HG02642 (cell line): ENCODE measurements at regions not wholly inside any gene's neighbourhood (a gene's known extent, or its start where the extent isn't known, plus 50 kb on each side); places are given as distances from the start of the nearest gene placed in this dataset.
"Not testable (repeated sequence)": the region's sequence is repeated elsewhere in the genome, so short reads cannot be mapped to it uniquely, and the experiment has no call there.

Experiments
- ATAC-seq: cut with Tn5 transposase; IDR thresholded peaks from one replicate; pipeline ENCODE4 v1.9.1; 2021; ENCODE audit warnings: mild to moderate bottlenecking; ENCODE audit not compliant: unreplicated experiment, poor library complexity

- no peak for ATAC-seq
These were observed 482.0 kb upstream of the SALL3 start for GRCh38 chr18:78497641-78498040.

- no peak for ATAC-seq
These were observed 480.0 kb upstream of the SALL3 start for GRCh38 chr18:78499586-78499985.

- no peak for ATAC-seq
These were observed 478.4 kb upstream of the SALL3 start for GRCh38 chr18:78501251-78501650.

DNA sequence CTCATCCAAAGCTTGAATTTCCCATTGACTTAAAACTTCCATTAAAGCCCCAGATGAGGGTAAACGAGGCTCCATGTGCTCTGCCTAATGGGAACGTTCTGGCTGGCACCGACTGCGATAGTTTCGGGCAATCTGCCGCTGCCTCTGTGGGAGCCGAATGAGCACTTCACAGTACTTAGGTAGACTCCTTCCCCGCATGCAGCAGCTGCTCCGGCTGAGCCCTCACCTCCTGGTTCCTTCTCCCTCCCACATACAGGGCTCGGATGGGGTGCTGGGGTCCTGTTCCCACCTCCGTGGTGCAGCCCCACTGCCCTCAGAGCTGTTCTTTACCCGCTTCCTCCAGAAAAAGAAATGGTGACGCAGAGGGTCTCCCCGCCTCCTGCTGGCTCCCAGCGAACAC is 476.5 kb upstream of the SALL3 start:
- no peak for ATAC-seq

DNA sequence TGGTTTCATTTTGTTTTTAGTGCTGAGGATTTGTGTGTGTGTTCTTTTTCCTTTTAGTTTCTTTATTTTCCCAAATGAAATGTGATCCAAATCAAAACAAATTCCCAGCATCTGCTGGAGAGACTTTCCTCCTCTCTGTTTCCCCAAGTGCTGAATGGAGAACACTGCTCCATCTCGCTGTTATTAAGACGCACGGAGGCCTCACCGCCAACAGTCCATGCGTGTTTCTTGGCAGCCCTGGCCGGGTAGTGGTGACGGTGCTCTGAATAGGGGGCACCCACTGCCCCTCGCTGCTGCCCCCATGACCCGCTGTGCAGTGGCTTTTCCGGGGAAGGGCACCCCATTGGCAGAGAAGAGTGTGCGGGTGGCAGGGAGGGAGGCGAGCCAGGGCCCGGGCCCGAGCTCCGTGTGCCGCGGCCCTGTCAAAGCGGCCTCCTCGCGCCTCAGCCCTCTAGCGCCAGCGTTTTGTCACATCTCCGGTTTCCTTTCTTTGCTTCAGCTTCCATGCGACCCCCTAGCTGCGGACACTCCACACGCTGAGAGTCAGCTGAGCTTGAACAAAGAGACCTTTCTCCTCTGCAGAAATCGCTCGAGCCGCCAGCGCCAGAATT is 473.7 kb upstream of the SALL3 start:
- ATAC-seq = no peak

DNA sequence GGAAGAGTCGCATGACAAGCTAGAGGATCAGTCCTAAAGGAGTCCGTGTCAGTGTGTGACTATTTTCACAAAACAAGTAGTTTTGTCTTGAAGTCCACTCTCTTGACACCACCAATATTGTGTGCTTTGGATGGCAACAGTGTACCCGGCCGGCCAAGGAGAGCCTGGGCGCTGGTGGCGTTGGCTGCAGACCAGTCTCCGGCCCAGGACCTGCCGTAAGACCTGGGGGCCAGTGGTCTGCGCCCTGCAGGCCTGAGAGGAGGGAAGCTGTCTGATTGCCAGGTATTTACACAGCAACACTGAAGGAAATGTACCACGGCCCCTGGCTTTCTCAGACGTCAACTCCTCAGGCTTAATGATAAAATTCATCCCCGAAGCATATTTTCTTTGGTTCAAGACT is 472.4 kb upstream of the SALL3 start:
- ATAC-seq = no peak

DNA sequence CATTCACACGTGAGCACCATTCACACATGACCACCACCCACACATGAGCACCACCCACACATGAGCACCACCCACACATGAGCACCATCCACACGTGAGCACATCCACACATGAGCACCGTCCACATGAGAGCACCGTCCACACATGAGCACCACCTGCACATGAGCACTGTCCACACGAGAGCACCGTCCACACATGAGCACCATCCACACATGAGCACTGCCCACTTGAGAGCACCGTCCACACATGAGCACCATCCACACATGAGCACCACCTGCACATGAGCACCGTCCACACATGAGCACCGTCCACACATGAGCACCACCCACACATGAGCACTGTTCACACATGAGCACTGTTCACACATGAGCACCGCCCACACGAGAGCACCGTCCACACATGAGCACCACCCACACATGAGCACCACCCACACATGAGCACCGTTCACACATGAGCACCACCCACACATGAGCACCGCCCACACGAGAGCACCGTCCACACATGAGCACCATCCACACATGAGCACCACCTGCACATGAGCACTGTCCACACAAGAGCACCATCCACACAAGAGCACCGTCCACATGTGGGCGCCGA is 471.3 kb upstream of the SALL3 start:
- ATAC-seq = not testable (repeated sequence)

DNA sequence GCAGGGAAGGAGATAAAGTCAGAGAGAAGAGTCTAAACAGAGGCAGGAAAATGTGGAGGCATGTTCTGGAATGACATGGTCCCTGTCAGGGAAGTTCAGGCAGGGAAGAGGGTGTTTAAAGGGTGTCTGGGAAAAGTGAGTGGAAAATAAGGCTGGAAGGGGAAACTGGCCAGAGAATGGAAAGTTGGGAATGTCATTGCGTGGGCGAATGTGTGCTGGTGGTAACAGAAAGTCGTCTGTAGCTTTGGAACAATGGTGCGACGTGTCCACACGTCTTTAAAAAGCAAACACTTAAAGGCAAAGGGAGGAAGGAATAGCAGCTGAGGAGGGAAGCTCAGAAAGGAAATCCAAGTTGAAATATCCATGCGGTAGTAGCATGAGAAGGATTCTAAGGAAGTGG is 469.5 kb upstream of the SALL3 start:
- no peak for ATAC-seq

DNA sequence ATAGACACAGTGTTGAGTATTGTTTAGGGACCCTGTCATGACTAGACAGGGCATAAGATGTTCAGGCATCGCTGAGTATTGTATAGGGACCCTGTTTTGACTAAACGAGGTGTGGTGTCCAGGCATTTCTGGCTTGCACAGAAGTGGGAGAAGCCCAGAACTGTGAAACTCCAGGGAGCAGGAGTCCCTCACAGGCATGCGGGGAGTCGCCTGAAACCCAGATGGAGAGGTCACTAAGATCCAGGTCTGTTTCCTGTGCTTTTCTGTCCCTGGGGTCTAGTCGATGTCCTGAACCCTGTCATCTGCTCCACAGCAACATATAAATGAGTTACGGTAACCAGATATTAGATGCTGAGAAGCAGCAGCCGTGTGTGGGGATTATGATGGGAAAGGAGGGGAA is 469.0 kb upstream of the SALL3 start:
- ATAC-seq = no peak

GRCh38 chr18:78511666-78512601 is 467.7 kb upstream of the SALL3 start:
- ATAC-seq = no peak

- no peak for ATAC-seq
These were observed 464.5 kb upstream of the SALL3 start for GRCh38 chr18:78514910-78515670.

DNA sequence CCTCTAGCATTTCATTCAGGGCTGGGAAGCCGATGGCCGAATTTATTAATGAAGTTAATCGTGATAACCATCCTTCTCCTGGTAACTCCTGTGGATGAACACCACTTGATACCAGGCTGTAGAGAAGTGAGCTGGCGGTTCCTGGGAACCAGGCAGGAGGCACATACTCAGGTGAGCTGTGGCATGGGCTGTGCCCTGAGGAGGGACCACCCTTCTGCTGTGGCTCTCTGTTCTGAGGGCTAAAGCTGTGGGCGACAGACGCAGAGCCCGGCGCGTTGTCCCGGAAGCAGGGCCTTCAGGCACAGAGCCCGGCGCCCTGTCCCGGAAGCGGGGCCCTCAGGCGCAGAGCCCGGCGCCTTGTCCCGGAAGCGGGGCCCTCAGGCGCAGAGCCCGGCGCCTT is 462.3 kb upstream of the SALL3 start:
- no peak for ATAC-seq

GRCh38 chr18:78517973-78518372 is 461.6 kb upstream of the SALL3 start:
- ATAC-seq = no peak

- ATAC-seq = no peak
These were observed 460.8 kb upstream of the SALL3 start for GRCh38 chr18:78518805-78519204.

DNA sequence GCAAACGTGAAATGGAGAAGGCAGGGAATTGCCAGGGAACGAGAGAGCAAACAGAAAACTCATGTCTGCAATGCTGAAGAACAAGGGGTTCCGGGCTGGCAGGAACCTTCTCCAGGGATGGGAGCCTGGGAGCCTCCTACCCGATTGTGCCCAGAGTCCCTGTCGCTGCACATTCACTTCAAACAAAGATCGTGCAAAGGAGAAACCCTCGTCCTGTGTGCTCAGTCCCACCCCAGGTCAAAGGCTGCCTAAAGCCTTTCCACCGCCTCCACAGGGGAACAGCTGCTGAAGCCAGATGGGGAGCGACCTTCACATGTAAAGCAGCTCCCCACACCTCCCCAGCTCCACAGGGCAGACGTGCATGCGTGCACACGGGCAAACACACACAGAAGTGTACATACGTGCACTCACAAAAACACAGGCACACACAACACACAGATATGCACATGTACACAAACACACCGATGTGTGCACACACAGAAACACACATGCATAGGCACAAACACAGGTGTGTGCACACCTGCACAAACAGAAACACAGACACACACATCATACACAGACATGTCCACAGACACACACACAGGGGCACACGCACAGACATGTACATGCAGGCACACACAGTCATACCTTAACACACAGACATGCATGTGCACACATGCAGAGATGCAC is 460.1 kb upstream of the SALL3 start:
- no peak for ATAC-seq

GRCh38 chr18:78521136-78521535 is 458.5 kb upstream of the SALL3 start:
- no peak for ATAC-seq

- no peak for ATAC-seq
These were observed 457.9 kb upstream of the SALL3 start for GRCh38 chr18:78521744-78522143.

- no peak for ATAC-seq
These were observed 457.1 kb upstream of the SALL3 start for GRCh38 chr18:78522507-78522906.

- ATAC-seq = no peak
These were observed 455.8 kb upstream of the SALL3 start for GRCh38 chr18:78523850-78524249.
